GM18519 (cell line): ENCODE measurements at regions not wholly inside any gene's neighbourhood (a gene's known extent, or its start where the extent isn't known, plus 50 kb on each side); places are given as distances from the start of the nearest gene placed in this dataset.

Source experiments
- ATAC-seq: cut with Tn5 transposase; IDR thresholded peaks from one replicate; pipeline ENCODE4 v1.9.1; 2021; ENCODE audit warnings: mild to moderate bottlenecking, moderate library complexity; ENCODE audit not compliant: unreplicated experiment, low FRiP score

GRCh38 chr12:94789510-94790225, 139.3 kb upstream of the TMCC3 start:
- no peak for ATAC-seq

DNA sequence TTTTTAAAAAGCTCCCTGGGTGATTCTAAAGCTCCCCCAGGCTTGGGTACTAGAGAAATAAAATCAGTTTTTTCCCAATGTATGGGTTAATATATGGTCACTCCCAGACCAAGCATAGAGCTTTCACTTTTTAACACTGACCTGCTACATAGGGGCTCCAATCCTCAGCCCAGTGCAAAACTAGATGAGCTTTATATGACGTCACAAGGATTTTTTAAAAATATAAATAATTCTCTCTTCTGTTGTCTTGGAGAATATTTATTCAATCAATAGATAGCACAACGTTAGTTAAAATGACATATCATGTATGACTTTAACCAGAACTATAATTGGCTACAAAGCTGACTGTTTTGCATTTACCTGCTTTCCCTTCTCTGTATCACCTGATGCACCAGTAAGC, 137.9 kb upstream of the TMCC3 start:
- ATAC-seq = no peak

- no peak for ATAC-seq
Measured at GRCh38 chr12:94786906-94787305, 136.5 kb upstream of the TMCC3 start.

- no peak for ATAC-seq
Measured at GRCh38 chr12:94783862-94784261, 133.5 kb upstream of the TMCC3 start.

- ATAC-seq = no peak
Measured at GRCh38 chr12:94783343-94783742, 133.0 kb upstream of the TMCC3 start.

GRCh38 chr12:94781835-94782234, 131.5 kb upstream of the TMCC3 start:
- ATAC-seq = no peak

DNA sequence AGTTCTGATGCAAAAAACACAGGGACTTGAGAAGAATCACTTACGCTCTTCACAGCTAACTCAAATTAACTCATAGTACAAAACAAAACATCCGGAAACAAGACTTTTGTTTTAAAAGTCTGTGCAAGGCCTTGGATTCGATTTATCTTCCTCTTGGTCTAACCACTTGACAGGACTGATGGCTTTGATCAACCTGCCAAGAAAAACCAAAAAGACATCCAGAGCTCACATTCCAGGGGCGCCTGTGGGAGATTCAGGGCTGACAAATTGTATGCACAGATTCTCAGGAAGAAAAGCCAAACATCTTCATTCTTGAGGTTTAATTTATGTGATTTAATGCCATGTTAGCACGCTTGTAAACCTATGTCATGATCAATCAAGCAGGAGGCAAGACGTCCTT, 129.1 kb upstream of the TMCC3 start:
- ATAC-seq = no peak

DNA sequence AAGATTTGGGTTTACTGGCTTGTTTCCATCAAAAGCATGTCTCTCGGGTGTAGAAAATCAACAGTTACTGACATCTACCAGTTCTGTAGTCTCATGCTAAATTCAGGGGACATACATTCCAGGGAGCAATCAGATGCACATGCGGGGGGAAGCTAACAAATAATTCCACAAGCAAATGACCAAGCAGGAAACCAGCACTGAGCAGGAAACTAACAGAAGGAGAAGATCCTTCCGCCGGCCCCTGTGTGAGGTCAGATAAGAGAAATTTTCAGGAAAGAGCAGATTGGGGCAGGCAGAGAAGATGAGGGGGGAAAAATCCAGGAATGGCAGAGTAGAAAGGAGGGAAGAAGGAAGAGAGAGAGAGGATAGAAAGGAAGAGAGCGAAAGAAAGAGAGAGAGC, 127.6 kb upstream of the TMCC3 start:
- no peak for ATAC-seq

- no peak for ATAC-seq
Measured at GRCh38 chr12:94775710-94776109, 125.4 kb upstream of the TMCC3 start.

DNA sequence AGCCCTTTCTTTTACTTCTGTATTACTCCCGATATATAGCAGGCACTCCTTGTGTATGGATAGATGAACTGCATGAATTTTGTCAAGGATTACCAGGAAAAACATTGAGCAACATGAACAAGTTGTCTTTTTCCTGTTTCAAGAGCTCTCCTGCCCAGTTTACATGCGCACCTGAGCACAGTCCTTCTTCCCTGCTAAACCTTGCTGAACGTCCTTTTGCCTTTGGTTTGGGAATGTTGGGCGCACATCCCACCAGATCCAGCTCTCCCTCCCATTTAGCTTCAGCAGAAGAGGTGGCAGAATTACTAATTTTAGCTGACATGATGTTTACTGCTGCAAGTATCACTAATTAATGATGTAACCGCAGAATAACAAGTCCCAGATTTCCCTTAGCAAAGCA, 121.4 kb upstream of the TMCC3 start:
- no peak for ATAC-seq

DNA sequence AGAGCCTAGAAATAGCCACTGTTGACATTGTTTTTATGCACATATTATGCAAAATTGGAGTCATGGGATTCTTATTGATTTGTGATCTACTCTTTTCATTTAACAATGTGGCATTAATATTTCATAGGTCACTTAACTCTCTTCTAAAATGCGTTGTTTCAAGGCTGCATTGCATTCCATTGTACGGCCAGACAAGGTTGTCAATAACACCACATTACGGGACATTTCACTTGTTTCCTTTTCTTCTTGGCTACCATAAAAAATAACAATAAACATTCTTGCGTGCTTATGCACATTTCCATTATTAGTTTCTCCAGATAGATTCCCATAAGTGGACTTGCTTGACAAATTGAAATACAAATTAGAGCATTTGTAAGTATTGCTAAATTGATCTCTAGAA, 120.8 kb upstream of the TMCC3 start:
- ATAC-seq = no peak

- ATAC-seq = no peak
Measured at GRCh38 chr12:94770791-94771190, 120.4 kb upstream of the TMCC3 start.

- ATAC-seq = no peak
Measured at GRCh38 chr12:94769776-94770759, 119.7 kb upstream of the TMCC3 start.

DNA sequence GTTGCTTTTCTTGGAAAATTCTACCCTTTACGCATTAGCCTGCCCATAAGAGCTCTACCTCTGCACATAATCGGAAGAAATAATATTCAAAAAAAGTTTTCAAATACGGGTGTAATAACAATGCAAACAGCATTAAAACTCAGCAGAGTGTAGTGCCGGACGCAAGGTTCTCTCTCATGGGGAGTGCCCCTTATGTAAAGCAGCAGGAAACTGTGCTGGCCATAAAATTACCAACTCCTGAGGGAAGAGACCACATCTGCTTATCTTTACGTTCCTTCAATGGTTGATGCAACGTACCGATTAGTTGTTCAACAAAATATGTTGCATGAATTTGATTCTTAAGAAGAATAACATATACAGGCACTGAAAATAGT, 118.7 kb upstream of the TMCC3 start:
- peak; percentile 60 for ATAC-seq

DNA sequence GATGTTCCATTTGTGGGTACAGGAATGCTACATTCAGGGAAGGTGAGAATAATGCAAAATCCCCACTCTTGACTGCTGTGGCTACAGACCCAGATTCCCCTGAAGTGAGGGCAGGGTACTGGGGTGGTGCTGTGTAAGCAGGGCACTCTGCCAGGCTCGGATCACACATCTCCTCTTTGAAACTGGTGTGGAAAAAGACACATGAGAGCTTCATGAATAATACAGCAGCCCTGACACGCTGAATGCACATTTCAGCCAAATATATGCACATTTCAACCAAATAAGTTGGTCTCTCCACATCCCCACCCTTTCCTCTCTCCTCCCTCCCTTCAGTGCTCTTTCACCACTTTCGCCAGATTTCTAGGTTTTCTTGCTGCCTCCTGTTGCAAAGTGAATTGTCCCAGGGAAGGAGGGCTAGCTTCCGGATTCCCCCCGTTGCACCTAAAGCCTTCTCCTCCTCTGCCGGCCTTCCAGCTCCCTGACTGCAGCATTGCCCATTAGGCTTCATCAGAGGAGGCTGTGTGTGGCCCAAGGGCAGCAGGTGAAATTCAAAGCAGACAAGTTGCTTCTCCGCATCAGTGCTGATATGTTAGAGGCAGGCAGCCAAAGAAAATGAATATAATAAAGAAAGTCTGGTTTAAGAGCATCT, 118.2 kb upstream of the TMCC3 start:
- peak; percentile 31 for ATAC-seq

DNA sequence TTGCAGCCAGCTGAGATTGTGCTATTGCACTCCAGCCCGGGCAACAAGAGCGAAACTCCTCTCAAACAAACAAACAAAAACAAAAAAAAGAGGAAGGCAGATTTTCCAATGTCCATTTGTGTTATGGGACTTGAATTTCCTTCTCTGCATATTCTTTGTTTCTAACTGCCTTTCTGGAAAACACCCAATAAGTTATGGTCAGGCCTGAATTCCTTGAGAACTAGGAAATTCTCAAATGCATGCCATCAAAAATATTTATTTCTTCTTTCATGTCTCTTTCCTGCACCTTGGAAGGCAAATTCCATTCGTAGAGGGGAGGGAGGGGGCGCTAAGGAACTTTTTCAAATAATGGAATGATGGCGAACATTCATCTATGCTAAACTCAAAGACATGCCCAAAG, 117.6 kb upstream of the TMCC3 start:
- ATAC-seq = no peak

DNA sequence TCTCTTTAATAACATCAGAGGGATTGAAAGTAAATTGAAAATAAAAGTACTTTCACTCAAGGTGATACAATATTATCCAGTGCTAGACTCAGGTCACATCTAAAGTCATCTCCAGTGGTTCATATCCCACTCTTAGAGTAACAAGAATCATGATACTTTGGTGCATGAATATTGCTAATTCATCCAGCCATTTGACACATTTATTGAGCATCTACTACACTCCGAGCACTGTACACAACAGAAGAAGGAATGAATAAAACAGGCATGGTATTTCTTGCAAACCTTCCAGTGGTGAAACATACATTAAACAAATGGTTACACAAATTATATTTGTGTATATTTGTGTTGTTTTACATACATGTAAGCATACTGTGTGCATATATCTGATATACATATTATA, 116.0 kb upstream of the TMCC3 start:
- no peak for ATAC-seq

DNA sequence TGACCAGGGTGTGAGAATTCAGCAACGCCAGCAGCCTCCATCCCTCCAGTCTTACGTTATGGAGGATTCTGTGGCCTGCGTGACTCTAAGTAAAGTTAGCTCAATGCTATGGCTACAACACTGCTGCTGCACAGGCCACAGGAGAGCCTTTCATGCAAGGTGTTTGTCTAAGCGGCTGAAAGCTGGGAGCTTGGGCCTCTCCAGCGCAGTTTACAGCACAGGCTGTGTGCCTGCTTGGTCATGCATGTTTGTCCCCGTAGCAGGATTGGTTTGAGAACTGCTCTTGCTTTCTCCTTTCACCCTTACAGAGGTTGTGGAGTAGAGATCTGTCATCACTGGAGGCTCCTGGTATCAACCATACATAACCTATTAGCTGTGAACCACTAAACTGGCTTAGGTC, 113.1 kb upstream of the TMCC3 start:
- no peak for ATAC-seq

DNA sequence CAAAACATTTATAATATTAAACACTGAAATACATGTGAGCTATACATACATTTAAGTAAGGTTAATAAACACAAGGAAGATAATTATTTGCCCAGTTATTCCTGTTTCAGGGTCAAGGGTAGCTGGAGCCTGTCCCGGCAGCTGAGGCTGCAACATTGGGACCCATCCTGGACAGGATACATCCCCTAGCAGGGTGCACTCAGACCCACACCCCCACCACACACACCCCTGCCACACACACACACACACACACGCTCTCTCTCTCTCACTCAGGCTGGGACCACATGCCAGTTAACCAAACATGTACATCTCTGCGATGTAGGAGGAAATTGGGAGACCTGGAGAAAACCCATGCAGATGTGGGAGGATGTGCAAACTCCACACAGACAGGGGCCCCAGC, 112.6 kb upstream of the TMCC3 start:
- ATAC-seq = no peak

- ATAC-seq = peak; percentile 90
Measured at GRCh38 chr12:94762259-94762942, 112.0 kb upstream of the TMCC3 start.

- ATAC-seq = no peak
Measured at GRCh38 chr12:94761559-94761958, 111.2 kb upstream of the TMCC3 start.
